CD14-positive monocyte (primary cell): ENCODE measurements at regions not wholly inside any gene's neighbourhood (a gene's known extent, or its start where the extent isn't known, plus 50 kb on each side); places are given as distances from the start of the nearest gene placed in this dataset.

Source experiments
- DNase-seq, 3 donors: peaks; one replicate each; pipeline ENCODE4 v3.0.0-alpha.2; 2011 to 2022
- H2AFZ ChIP-seq: 2 replicates; pipeline ENCODE4 v1.6.0; 2012; ENCODE audit warnings: mild to moderate bottlenecking, low read depth, low read length, inconsistent platforms; ENCODE audit not compliant: insufficient read depth, poor library complexity, severe bottlenecking
- H3K27ac ChIP-seq, 2 donors: 1 replicate in 1 of 2; 2 replicates in 1 of 2; pipeline ENCODE4 v1.5.1; 2012 to 2013; ENCODE audit warnings: low read length in 2 of 2, control low read depth in 1 of 2, inconsistent platforms in 1 of 2, low read depth in 1 of 2, mild to moderate bottlenecking in 1 of 2
- H3K27me3 ChIP-seq, 2 donors: one replicate each; pipeline versions ENCODE4 v1.6.0 to v1.6.1; 2011 to 2013; ENCODE audit warnings: low read length in 2 of 2; ENCODE audit not compliant: control insufficient read depth in 2 of 2, insufficient read depth in 2 of 2
- H3K36me3 ChIP-seq, 2 donors: replicated peaks in 1 of 2; 1 replicate in 1 of 2; 2 replicates in 1 of 2; pipeline versions ENCODE4 v1.5.1 to v1.6.1; 2012 to 2013; ENCODE audit warnings: low read length in 2 of 2, control low read depth in 1 of 2, inconsistent platforms in 1 of 2, mild to moderate bottlenecking in 1 of 2; ENCODE audit not compliant: insufficient read depth in 2 of 2, control insufficient read depth in 1 of 2
- H3K4me1 ChIP-seq, 2 donors: 1 replicate in 1 of 2; 2 replicates in 1 of 2; pipeline versions ENCODE4 v1.5.1 to v1.6.1; 2012 to 2013; ENCODE audit warnings: low read length in 2 of 2, control low read depth in 1 of 2, inconsistent platforms in 1 of 2, mild to moderate bottlenecking in 1 of 2, moderate library complexity in 1 of 2; ENCODE audit not compliant: insufficient read depth in 2 of 2, control insufficient read depth in 1 of 2
- H3K4me2 ChIP-seq: replicated peaks from 2 replicates; pipeline ENCODE3; 2012; ENCODE audit warnings: low read length, moderate library complexity, mild to moderate bottlenecking; ENCODE audit not compliant: poor library complexity, severe bottlenecking; ENCODE audit errors: extremely low read depth
- H3K4me3 ChIP-seq, 3 experiments: fragments of 200-600 bp in 1 of 3; sonication (generic) in 1 of 3; replicated peaks in 1 of 3; 1 replicate in 2 of 3; 2 replicates in 1 of 3; pipeline ENCODE4 v1.5.1; 2011 to 2013; ENCODE audit warnings: low read length in 3 of 3, mild to moderate bottlenecking in 3 of 3, control low read depth in 2 of 3, low read depth in 2 of 3, inconsistent platforms in 1 of 3, moderate library complexity in 1 of 3
- H3K79me2 ChIP-seq: 2 replicates; pipeline ENCODE4 v1.6.0; 2012; ENCODE audit warnings: mild to moderate bottlenecking, control low read depth, inconsistent platforms, low read length, moderate library complexity; ENCODE audit not compliant: insufficient read depth
- H3K9ac ChIP-seq: 2 replicates; pipeline ENCODE4 v1.6.0; 2017; ENCODE audit warnings: low read length, mild to moderate bottlenecking; ENCODE audit not compliant: insufficient read depth, poor library complexity, severe bottlenecking
- H3K9me3 ChIP-seq, 2 donors: replicated peaks in 1 of 2; 1 replicate in 1 of 2; 2 replicates in 1 of 2; pipeline versions ENCODE4 v1.5.1 to v1.6.1; 2012 to 2013; ENCODE audit warnings: low read length in 2 of 2, control low read depth in 1 of 2; ENCODE audit not compliant: control insufficient read depth in 1 of 2, insufficient read depth in 1 of 2
- H4K20me1 ChIP-seq: 2 replicates; pipeline ENCODE4 v1.6.0; 2012; ENCODE audit warnings: mild to moderate bottlenecking, low read length, control low read depth, moderate library complexity; ENCODE audit not compliant: insufficient read depth
- H3K27ac Mint-ChIP-seq, 7 donors: one replicate each; pipeline ENCODE4 v1.8.0; 2020; ENCODE audit warnings: mild to moderate bottlenecking in 7 of 7, mixed read lengths in 7 of 7, moderate library complexity in 6 of 7, inconsistent platforms in 2 of 7
- H3K27me3 Mint-ChIP-seq, 3 donors: one replicate each; pipeline ENCODE4 v1.8.0; 2021 to 2022; ENCODE audit warnings: low read depth in 3 of 3, mild to moderate bottlenecking in 3 of 3, mixed read lengths in 3 of 3, moderate library complexity in 3 of 3, inconsistent platforms in 1 of 3
- H3K36me3 Mint-ChIP-seq, 2 donors: one replicate each; pipeline ENCODE4 v1.8.0; 2020; ENCODE audit warnings: mixed read lengths in 2 of 2, inconsistent platforms in 1 of 2, mild to moderate bottlenecking in 1 of 2
- H3K4me1 Mint-ChIP-seq: one replicate; pipeline ENCODE4 v1.8.0; 2020; ENCODE audit warnings: mild to moderate bottlenecking, mixed read lengths
- H3K4me3 Mint-ChIP-seq, 2 donors: one replicate each; pipeline ENCODE4 v1.8.0; 2020; ENCODE audit warnings: mild to moderate bottlenecking in 2 of 2, mixed read lengths in 2 of 2, moderate library complexity in 1 of 2
- H3K9me3 Mint-ChIP-seq, 7 donors: one replicate each; pipeline ENCODE4 v1.8.0; 2020 to 2022; ENCODE audit warnings: mixed read lengths in 7 of 7, mild to moderate bottlenecking in 6 of 7, moderate library complexity in 6 of 7, inconsistent platforms in 2 of 7
- WGBS: methylation state at CpG from one replicate; pipeline ENCODE4 v1.1.5; 2013; ENCODE audit warnings: missing lambda C conversion rate; ENCODE audit not compliant: insufficient coverage; 5-methylcytosine and 5-hydroxymethylcytosine counted together
- intact Hi-C, 2 donors: fragments of 100-400 bp; cut with micrococcal nuclease; formaldehyde crosslinking; loops; one replicate each; pipeline versions ENCODE4 v1.15.0 to v1.15.1; 2023
- TF ChIP-seq, protein P1 (sequence below): fragments of 200-600 bp; IDR thresholded peaks from one replicate; pipeline ENCODE4 v1.8.0; 2022; ENCODE audit warnings: antibody characterized with exemption, mild to moderate bottlenecking

DNA sequence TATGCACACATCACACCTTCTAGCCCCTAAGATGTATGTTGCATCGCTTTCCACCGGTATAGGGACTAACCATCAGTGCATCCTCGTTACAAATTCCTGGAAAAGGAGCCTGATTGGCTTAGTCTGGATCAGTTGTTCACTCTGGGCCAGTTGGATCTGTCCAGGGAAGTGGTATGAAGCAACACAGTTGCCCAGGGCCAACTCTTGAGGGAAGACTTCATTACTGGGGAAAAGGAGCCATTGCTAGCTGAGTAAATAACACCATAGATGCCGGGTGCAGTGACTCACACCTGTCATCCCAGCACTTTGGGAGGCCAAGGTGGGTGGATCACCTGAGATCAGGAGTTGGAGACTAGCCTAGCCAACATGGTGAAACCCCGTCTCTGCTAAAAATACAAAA, 275.2 kb upstream of the RBFOX1 start:
- 91% methylated on average over 5 of the region's 5 CpGs for WGBS
- H2AFZ ChIP-seq = no peak overlapping the region
- no peaks in the 10 kb centered on the region for H4K20me1 ChIP-seq
- no peaks in the 10 kb centered on the region for H3K79me2 ChIP-seq
- H3K9me3 Mint-ChIP-seq = peaks cover 0 to 5% (median 0%) of the 10 kb centered on the region in 7 donors
- no peaks in the 10 kb centered on the region for H3K9me3 ChIP-seq
- no peaks in the 10 kb centered on the region for H3K4me1 ChIP-seq
- TF ChIP-seq, protein P1, sequence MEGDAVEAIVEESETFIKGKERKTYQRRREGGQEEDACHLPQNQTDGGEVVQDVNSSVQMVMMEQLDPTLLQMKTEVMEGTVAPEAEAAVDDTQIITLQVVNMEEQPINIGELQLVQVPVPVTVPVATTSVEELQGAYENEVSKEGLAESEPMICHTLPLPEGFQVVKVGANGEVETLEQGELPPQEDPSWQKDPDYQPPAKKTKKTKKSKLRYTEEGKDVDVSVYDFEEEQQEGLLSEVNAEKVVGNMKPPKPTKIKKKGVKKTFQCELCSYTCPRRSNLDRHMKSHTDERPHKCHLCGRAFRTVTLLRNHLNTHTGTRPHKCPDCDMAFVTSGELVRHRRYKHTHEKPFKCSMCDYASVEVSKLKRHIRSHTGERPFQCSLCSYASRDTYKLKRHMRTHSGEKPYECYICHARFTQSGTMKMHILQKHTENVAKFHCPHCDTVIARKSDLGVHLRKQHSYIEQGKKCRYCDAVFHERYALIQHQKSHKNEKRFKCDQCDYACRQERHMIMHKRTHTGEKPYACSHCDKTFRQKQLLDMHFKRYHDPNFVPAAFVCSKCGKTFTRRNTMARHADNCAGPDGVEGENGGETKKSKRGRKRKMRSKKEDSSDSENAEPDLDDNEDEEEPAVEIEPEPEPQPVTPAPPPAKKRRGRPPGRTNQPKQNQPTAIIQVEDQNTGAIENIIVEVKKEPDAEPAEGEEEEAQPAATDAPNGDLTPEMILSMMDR = no peak
- H3K27me3 ChIP-seq = no peaks in the 10 kb centered on the region
- H3K27me3 Mint-ChIP-seq = no peaks in the 10 kb centered on the region
- H3K4me1 Mint-ChIP-seq = no peaks in the 10 kb centered on the region
- no peak for DNase-seq
- no peak overlapping the region for H3K27ac Mint-ChIP-seq
- H3K4me2 ChIP-seq = no peak overlapping the region
- H3K4me3 ChIP-seq = no peak overlapping the region
- H3K36me3 ChIP-seq = no peaks in the 10 kb centered on the region
- H3K27ac ChIP-seq = no peak overlapping the region
- H3K36me3 Mint-ChIP-seq = no peaks in the 10 kb centered on the region
- H3K4me3 Mint-ChIP-seq = no peak overlapping the region
- intact Hi-C loops = no loop called here
- no peak overlapping the region for H3K9ac ChIP-seq

GRCh38 chr16:7055443-7055842, 277.2 kb upstream of the RBFOX1 start:
- Mint-ChIP-seq H3K27ac (no peak overlapping the region), H3K4me3 (no peak overlapping the region), H3K27me3 (no peaks in the 10 kb centered on the region), H3K4me1 (no peaks in the 10 kb centered on the region), H3K9me3 (peaks cover 0 to 2% (median 0%) of the 10 kb centered on the region in 7 donors), H3K36me3 (no peaks in the 10 kb centered on the region)
- Histone ChIP-seq H3K4me3 (no peak overlapping the region), H3K79me2 (no peaks in the 10 kb centered on the region), H3K27me3 (no peaks in the 10 kb centered on the region), H4K20me1 (no peaks in the 10 kb centered on the region), H2AFZ (no peak overlapping the region), H3K36me3 (no peaks in the 10 kb centered on the region), H3K4me1 (no peaks in the 10 kb centered on the region), H3K9me3 (no peaks in the 10 kb centered on the region), H3K4me2 (no peak overlapping the region), H3K27ac (no peak overlapping the region), H3K9ac (no peak overlapping the region)
- TF ChIP-seq, protein P1 = no peak
- intact Hi-C loops = no loop called here
- DNase-seq = no peak
- WGBS = 67% methylated on average over 3 of the region's 6 CpGs
